B cell (primary cell): ENCODE measurements at regions not wholly inside any gene's neighbourhood (a gene's known extent, or its start where the extent isn't known, plus 50 kb on each side); places are given as distances from the start of the nearest gene placed in this dataset.

Experiments
- ATAC-seq: fragments of 200-7000 bp; cut with Tn5 transposase; one replicate; pipeline ENCODE4 v1.10.0; 2021; ENCODE audit warnings: low read depth, mild to moderate bottlenecking, moderate number of reproducible peaks, moderate library complexity
- CTCF ChIA-PET: fragments of 350-600 bp; sonication (Branson Sonifier 250); formaldehyde crosslinking; loops from one replicate; lab custom pipeline; 2021; ENCODE audit warnings: antibody characterized with exemption, inconsistent platforms; lab: Charles Lee
- POLR2A ChIA-PET: fragments of 350-600 bp; sonication (Branson Sonifier 250); formaldehyde crosslinking; loops from one replicate; lab custom pipeline; 2021; ENCODE audit warnings: antibody characterized with exemption; lab: Charles Lee
- DNase-seq: peaks from one replicate; pipeline ENCODE4 v3.0.0; 2013
- H2AFZ ChIP-seq: 2 replicates; pipeline ENCODE4 v1.6.1; 2012; ENCODE audit warnings: mild to moderate bottlenecking, low read depth, low read length; ENCODE audit not compliant: insufficient read depth, poor library complexity, severe bottlenecking
- H3K27ac ChIP-seq, 2 donors: 1 replicate in 1 of 2; 2 replicates in 1 of 2; pipeline ENCODE4 v1.5.1; 2012 to 2013; ENCODE audit warnings: low read length in 2 of 2, mild to moderate bottlenecking in 2 of 2, moderate library complexity in 1 of 2
- H3K27me3 ChIP-seq, 4 experiments: fragments of 200-600 bp in 1 of 4; sonication (generic) in 1 of 4; replicated peaks in 1 of 4; 1 replicate in 2 of 4; 2 replicates in 2 of 4; pipeline versions ENCODE4 v1.6.1 to v1.7.0; 2013 to 2016; ENCODE audit warnings: low read length in 3 of 4, mild to moderate bottlenecking in 2 of 4, mixed read lengths in 1 of 4, moderate library complexity in 1 of 4; ENCODE audit not compliant: insufficient read depth in 4 of 4, control insufficient read depth in 3 of 4; ENCODE audit errors: control extremely low read depth in 1 of 4
- H3K36me3 ChIP-seq, 2 experiments: replicated peaks in 1 of 2; 1 replicate in 1 of 2; 2 replicates in 1 of 2; pipeline versions ENCODE4 v1.6.1 to v1.7.1; 2013; ENCODE audit warnings: low read length in 1 of 2; ENCODE audit not compliant: insufficient read depth in 2 of 2, control insufficient read depth in 1 of 2; ENCODE audit errors: control extremely low read depth in 1 of 2, extremely low read depth in 1 of 2
- H3K4me1 ChIP-seq, 2 donors: fragments of 200-600 bp in 1 of 2; sonication (generic) in 1 of 2; 1 replicate in 1 of 2; 2 replicates in 1 of 2; pipeline versions ENCODE4 v1.5.1 to v1.6.1; 2013 to 2017; ENCODE audit warnings: low read length in 2 of 2; ENCODE audit not compliant: control insufficient read depth in 2 of 2, insufficient read depth in 2 of 2
- H3K4me2 ChIP-seq: replicated peaks from 2 replicates; pipeline ENCODE3; 2012; ENCODE audit warnings: mild to moderate bottlenecking, low read depth, low read length; ENCODE audit not compliant: poor library complexity, severe bottlenecking
- H3K4me3 ChIP-seq, 5 experiments: fragments of 200-600 bp in 1 of 5; sonication (generic) in 1 of 5; 1 replicate in 3 of 5; 2 replicates in 2 of 5; pipeline versions ENCODE4 v1.5.1 to v1.7.0; 2011 to 2016; ENCODE audit warnings: low read length in 4 of 5, mild to moderate bottlenecking in 4 of 5, low read depth in 2 of 5, control low read depth in 1 of 5, moderate library complexity in 1 of 5; ENCODE audit not compliant: insufficient read depth in 1 of 5; ENCODE audit errors: control extremely low read depth in 1 of 5, extremely low read depth in 1 of 5
- H3K79me2 ChIP-seq: fragments of 200-600 bp; sonication (generic); one replicate; pipeline ENCODE4 v1.6.0; 2016; ENCODE audit warnings: low read length; ENCODE audit not compliant: control insufficient read depth, insufficient read depth
- H3K9ac ChIP-seq: fragments of 200-600 bp; sonication (generic); 2 replicates; pipeline ENCODE4 v1.6.1; 2017; ENCODE audit warnings: mild to moderate bottlenecking, low read length, moderate library complexity
- H3K9me3 ChIP-seq, 3 donors: one replicate each; pipeline versions ENCODE4 v1.6.1 to v1.7.1; 2013; ENCODE audit warnings: low read length in 2 of 3; ENCODE audit not compliant: control insufficient read depth in 2 of 3, insufficient read depth in 1 of 3; ENCODE audit errors: control extremely low read depth in 1 of 3
- H4K20me1 ChIP-seq: 2 replicates; pipeline ENCODE4 v1.6.0; 2012; ENCODE audit warnings: mild to moderate bottlenecking, low read length; ENCODE audit not compliant: insufficient read depth, control insufficient read depth, poor library complexity, severe bottlenecking
- H3K27ac Mint-ChIP-seq: one replicate; pipeline ENCODE4 v1.8.0; 2021; ENCODE audit warnings: mixed read lengths
- H3K27me3 Mint-ChIP-seq: one replicate; pipeline ENCODE4 v1.8.0; 2021; ENCODE audit warnings: mixed read lengths
- H3K4me1 Mint-ChIP-seq: one replicate; pipeline ENCODE4 v1.8.0; 2021; ENCODE audit warnings: mixed read lengths
- H3K4me3 Mint-ChIP-seq: one replicate; pipeline ENCODE4 v1.8.0; 2021; ENCODE audit warnings: mixed read lengths
- H3K9me3 Mint-ChIP-seq: one replicate; pipeline ENCODE4 v1.8.0; 2022; ENCODE audit warnings: mixed read lengths; ENCODE audit not compliant: insufficient read depth
- CTCF ChIP-seq: fragments of 200-600 bp; IDR thresholded peaks from one replicate; pipeline ENCODE4 v1.8.0; 2022; ENCODE audit warnings: antibody characterized with exemption, mild to moderate bottlenecking
- EZH2 ChIP-seq: IDR thresholded peaks from 2 replicates; pipeline ENCODE4 v1.6.1; 2012; ENCODE audit warnings: borderline replicate concordance, low read depth, mild to moderate bottlenecking, moderate library complexity, low read length; ENCODE audit not compliant: insufficient read depth, poor library complexity, severe bottlenecking
- WGBS: methylation state at CpG from one replicate; pipeline ENCODE4 v1.1.5; 2013; ENCODE audit warnings: missing lambda C conversion rate; ENCODE audit not compliant: insufficient coverage; 5-methylcytosine and 5-hydroxymethylcytosine counted together
- intact Hi-C: fragments of 100-400 bp; cut with micrococcal nuclease; formaldehyde crosslinking; loops from one replicate; pipeline ENCODE4 v1.10.0; 2022

GRCh38 chr3:61311044-61311443 is 59.8 kb upstream of the FHIT start:
- Histone ChIP-seq H3K4me3 (no peak overlapping the region), H2AFZ (no peak overlapping the region), H3K36me3 (no peaks in the 10 kb centered on the region), H3K9me3 (no peaks in the 10 kb centered on the region), H3K4me2 (no peak overlapping the region), H3K27me3 (no peaks in the 10 kb centered on the region), H3K79me2 (no peaks in the 10 kb centered on the region), H3K4me1 (no peaks in the 10 kb centered on the region), H3K27ac (no peak overlapping the region), H3K9ac (no peak overlapping the region), H4K20me1 (no peaks in the 10 kb centered on the region)
- DNase-seq (no peak), ATAC-seq (no peak)
- Mint-ChIP-seq H3K4me3 (no peak overlapping the region), H3K9me3 (no peaks in the 10 kb centered on the region), H3K27ac (no peak overlapping the region), H3K4me1 (no peaks in the 10 kb centered on the region), H3K27me3 (peaks cover 28% of the 10 kb centered on the region)
- WGBS, result 100% methylated on average over 1 of the region's 2 CpGs
- ChIA-PET CTCF (no interaction called here), POLR2A (no interaction called here)
- intact Hi-C loops, result no loop called here
- no peak for TF ChIP-seq EZH2

- ATAC-seq, result no peak
- Mint-ChIP-seq H3K27ac (no peak overlapping the region), H3K4me1 (no peaks in the 10 kb centered on the region), H3K4me3 (no peak overlapping the region), H3K27me3 (peaks cover 21% of the 10 kb centered on the region), H3K9me3 (no peaks in the 10 kb centered on the region)
- Histone ChIP-seq H3K27ac (no peak overlapping the region), H2AFZ (no peak overlapping the region), H3K4me1 (no peaks in the 10 kb centered on the region), H3K36me3 (no peaks in the 10 kb centered on the region), H4K20me1 (no peaks in the 10 kb centered on the region), H3K9me3 (no peaks in the 10 kb centered on the region), H3K4me2 (no peak overlapping the region), H3K9ac (no peak overlapping the region), H3K27me3 (no peaks in the 10 kb centered on the region), H3K79me2 (no peaks in the 10 kb centered on the region), H3K4me3 (no peak overlapping the region)
- intact Hi-C loops, result no loop called here
- TF ChIP-seq CTCF (no peak), EZH2 (no peak)
- POLR2A ChIA-PET, result no interaction called here
- CTCF ChIA-PET, result no interaction called here
- DNase-seq, result no peak
- 57% methylated on average over 2 of the region's 3 CpGs for WGBS
These were observed 64.6 kb upstream of the FHIT start for GRCh38 chr3:61315871-61316270.
